WTC11 (cell line): ENCODE measurements at regions not wholly inside any gene's neighbourhood (a gene's known extent, or its start where the extent isn't known, plus 50 kb on each side); places are given as distances from the start of the nearest gene placed in this dataset.

Source experiments
- CBFB ChIP-seq: sonication (generic); formaldehyde crosslinking; IDR thresholded peaks from 2 replicates; pipeline ENCODE4 v1.8.1; 2022; ENCODE audit warnings: mild to moderate bottlenecking, low read depth, missing genetic modification reagents
- EMX1 ChIP-seq: fragments of 250-450 bp; sonication (Bioruptor Pico); IDR thresholded peaks from 2 replicates; pipeline ENCODE4 v1.8.0; 2021; ENCODE audit warnings: mild to moderate bottlenecking
- ETV6 ChIP-seq: sonication (generic); formaldehyde crosslinking; IDR thresholded peaks from 2 replicates; pipeline ENCODE4 v1.8.1; 2022; ENCODE audit warnings: mild to moderate bottlenecking, missing genetic modification reagents
- FOXK1 ChIP-seq: sonication (generic); formaldehyde crosslinking; IDR thresholded peaks from 2 replicates; pipeline ENCODE4 v1.8.0; 2022; ENCODE audit warnings: mild to moderate bottlenecking, moderate library complexity, missing genetic modification reagents
- FOXP1 ChIP-seq: sonication (generic); formaldehyde crosslinking; IDR thresholded peaks from 2 replicates; pipeline ENCODE4 v1.8.0; 2022; ENCODE audit warnings: missing genetic modification reagents, mild to moderate bottlenecking, moderate library complexity, borderline replicate concordance
- GABPB1 ChIP-seq: sonication (generic); formaldehyde crosslinking; IDR thresholded peaks from 2 replicates; pipeline ENCODE4 v1.8.1; 2023; ENCODE audit warnings: mild to moderate bottlenecking, missing genetic modification reagents
- HMGA2 ChIP-seq: fragments of 250-450 bp; sonication (Bioruptor Pico); IDR thresholded peaks from 2 replicates; pipeline ENCODE4 v1.4.0; 2021; ENCODE audit warnings: mild to moderate bottlenecking, moderate library complexity
- JAZF1 ChIP-seq: fragments of 250-450 bp; sonication (Bioruptor Pico); IDR thresholded peaks from 2 replicates; pipeline ENCODE4 v1.9.0; 2021; ENCODE audit warnings: moderate library complexity, mild to moderate bottlenecking, inconsistent platforms
- KAT7 ChIP-seq: sonication (generic); formaldehyde crosslinking; IDR thresholded peaks from 2 replicates; pipeline ENCODE4 v1.8.1; 2023; ENCODE audit warnings: missing genetic modification reagents, mild to moderate bottlenecking, borderline replicate concordance
- MXD4 ChIP-seq: fragments of 250-450 bp; sonication (Bioruptor Pico); IDR thresholded peaks from 2 replicates; pipeline ENCODE4 v1.8.0; 2021; ENCODE audit warnings: mild to moderate bottlenecking, moderate library complexity, borderline replicate concordance
- NR3C1 ChIP-seq: sonication (generic); formaldehyde crosslinking; conservative IDR thresholded peaks from 2 replicates; pipeline ENCODE4 v1.8.1; 2023; ENCODE audit warnings: low read depth, mild to moderate bottlenecking, missing genetic modification reagents
- PRRX2 ChIP-seq: fragments of 250-450 bp; sonication (Bioruptor Pico); IDR thresholded peaks from 2 replicates; pipeline ENCODE4 v1.8.0; 2021; ENCODE audit warnings: mild to moderate bottlenecking
- RELA ChIP-seq: sonication (generic); formaldehyde crosslinking; IDR thresholded peaks from 2 replicates; pipeline ENCODE4 v1.8.1; 2022; ENCODE audit warnings: missing genetic modification reagents, mild to moderate bottlenecking, borderline replicate concordance
- SMAD3 ChIP-seq: sonication (generic); formaldehyde crosslinking; IDR thresholded peaks from 2 replicates; pipeline ENCODE4 v1.8.0; 2022; ENCODE audit warnings: missing genetic modification reagents, mild to moderate bottlenecking, borderline replicate concordance
- SP1 ChIP-seq: sonication (generic); formaldehyde crosslinking; conservative IDR thresholded peaks from 2 replicates; pipeline ENCODE4 v1.8.1; 2022; ENCODE audit warnings: missing genetic modification reagents
- ZNF317 ChIP-seq: sonication (generic); formaldehyde crosslinking; IDR thresholded peaks from 2 replicates; pipeline ENCODE4 v1.8.1; 2023; ENCODE audit warnings: low read depth, mild to moderate bottlenecking, moderate library complexity, missing genetic modification reagents, borderline replicate concordance
- ZNF416 ChIP-seq: fragments of 250-450 bp; sonication (Bioruptor Pico); IDR thresholded peaks from 2 replicates; pipeline ENCODE4 v1.9.0; 2021; ENCODE audit warnings: mild to moderate bottlenecking, inconsistent platforms
- TF ChIP-seq, protein P1 (sequence below): sonication (generic); formaldehyde crosslinking; IDR thresholded peaks from 2 replicates; pipeline ENCODE4 v1.8.1; 2022; ENCODE audit warnings: mild to moderate bottlenecking, missing genetic modification reagents, moderate library complexity, borderline replicate concordance
- TF ChIP-seq, protein P2 (sequence below): fragments of 250-450 bp; sonication (Bioruptor Pico); conservative IDR thresholded peaks from 2 replicates; pipeline ENCODE4 v1.9.0; 2021; ENCODE audit warnings: mild to moderate bottlenecking
- TF ChIP-seq, protein P3 (sequence below): fragments of 250-450 bp; sonication (Bioruptor Pico); IDR thresholded peaks from 2 replicates; pipeline ENCODE4 v1.9.0; 2021; ENCODE audit warnings: mild to moderate bottlenecking
- TF ChIP-seq, protein P4 (sequence below): sonication (generic); formaldehyde crosslinking; IDR thresholded peaks from 2 replicates; pipeline ENCODE4 v1.8.0; 2023; ENCODE audit warnings: mild to moderate bottlenecking, missing genetic modification reagents
- TF ChIP-seq, protein P5 (sequence below): sonication (generic); formaldehyde crosslinking; IDR thresholded peaks from 2 replicates; pipeline ENCODE4 v1.8.0; 2022; ENCODE audit warnings: mild to moderate bottlenecking, missing genetic modification reagents
- TF ChIP-seq, protein P6 (sequence below): sonication (generic); formaldehyde crosslinking; IDR thresholded peaks from 2 replicates; pipeline ENCODE4 v1.8.0; 2023; ENCODE audit warnings: missing genetic modification reagents
- TF ChIP-seq, protein P7 (sequence below): sonication (generic); formaldehyde crosslinking; IDR thresholded peaks from 2 replicates; pipeline ENCODE4 v1.8.1; 2023; ENCODE audit warnings: mild to moderate bottlenecking, missing genetic modification reagents, borderline replicate concordance

DNA sequence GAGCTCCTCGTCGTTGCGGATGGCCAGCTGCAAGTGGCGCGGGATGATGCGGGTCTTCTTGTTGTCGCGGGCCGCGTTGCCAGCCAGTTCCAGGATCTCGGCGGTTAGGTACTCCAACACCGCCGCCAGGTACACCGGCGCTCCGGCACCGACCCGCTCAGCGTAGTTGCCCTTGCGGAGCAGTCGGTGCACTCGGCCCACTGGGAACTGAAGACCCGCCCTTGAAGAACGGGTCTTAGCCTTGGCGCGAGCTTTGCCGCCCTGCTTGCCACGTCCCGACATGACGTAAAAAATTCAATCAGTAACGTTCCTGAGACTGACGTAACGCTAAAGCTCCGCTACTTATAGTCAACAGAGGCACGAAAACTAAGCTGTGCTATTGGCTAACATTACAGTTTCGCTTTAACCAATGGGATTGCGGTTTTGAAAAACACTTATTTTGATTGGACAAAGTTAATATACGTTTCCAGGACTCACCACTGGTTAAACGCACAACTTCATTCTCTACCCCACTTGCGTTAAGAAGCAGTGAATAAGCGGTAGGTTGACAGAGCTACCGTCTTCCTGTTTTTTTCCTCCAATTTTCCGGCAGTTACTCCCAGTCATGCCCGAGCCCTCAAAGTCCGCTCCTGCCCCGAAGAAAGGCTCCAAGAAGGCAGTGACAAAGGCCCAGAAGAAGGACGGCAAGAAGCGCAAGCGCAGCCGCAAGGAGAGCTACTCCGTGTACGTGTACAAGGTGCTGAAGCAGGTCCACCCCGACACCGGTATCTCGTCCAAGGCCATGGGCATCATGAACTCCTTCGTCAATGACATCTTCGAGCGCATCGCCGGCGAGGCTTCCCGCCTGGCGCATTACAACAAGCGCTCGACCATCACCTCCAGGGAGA, 73.9 kb downstream of the OR2B2 start (continued):
- TF ChIP-seq, protein P1, sequence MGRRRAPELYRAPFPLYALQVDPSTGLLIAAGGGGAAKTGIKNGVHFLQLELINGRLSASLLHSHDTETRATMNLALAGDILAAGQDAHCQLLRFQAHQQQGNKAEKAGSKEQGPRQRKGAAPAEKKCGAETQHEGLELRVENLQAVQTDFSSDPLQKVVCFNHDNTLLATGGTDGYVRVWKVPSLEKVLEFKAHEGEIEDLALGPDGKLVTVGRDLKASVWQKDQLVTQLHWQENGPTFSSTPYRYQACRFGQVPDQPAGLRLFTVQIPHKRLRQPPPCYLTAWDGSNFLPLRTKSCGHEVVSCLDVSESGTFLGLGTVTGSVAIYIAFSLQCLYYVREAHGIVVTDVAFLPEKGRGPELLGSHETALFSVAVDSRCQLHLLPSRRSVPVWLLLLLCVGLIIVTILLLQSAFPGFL: no peak
- TF ChIP-seq SMAD3 (no peak), ZNF416 (CRISPR knock-in tag) (peak; percentile 36; the same call in 1 of the 2 replicates), CBFB (CRISPR knock-in tag) (no peak), FOXP1 (CRISPR knock-in tag) (peak; percentile 95), ZNF317 (CRISPR knock-in tag) (no peak), FOXK1 (peak; percentile 82; the same call in 1 of the 2 replicates), NR3C1 (CRISPR knock-in tag) (no peak), GABPB1 (CRISPR knock-in tag) (peak; percentile 95), EMX1 (CRISPR knock-in tag) (no peak), JAZF1 (CRISPR knock-in tag) (no peak), SP1 (CRISPR knock-in tag) (no peak), ETV6 (peak; percentile 76; the same call in 1 of the 2 replicates), KAT7 (CRISPR knock-in tag) (0 out of 2 replicates have a peak, but pooled peaks have one; percentile 35), MXD4 (CRISPR knock-in tag) (no peak), RELA (CRISPR knock-in tag) (no peak), HMGA2 (no peak), PRRX2 (CRISPR knock-in tag) (0 out of 2 replicates have a peak, but pooled peaks have one; percentile 24)
- TF ChIP-seq, protein P2, sequence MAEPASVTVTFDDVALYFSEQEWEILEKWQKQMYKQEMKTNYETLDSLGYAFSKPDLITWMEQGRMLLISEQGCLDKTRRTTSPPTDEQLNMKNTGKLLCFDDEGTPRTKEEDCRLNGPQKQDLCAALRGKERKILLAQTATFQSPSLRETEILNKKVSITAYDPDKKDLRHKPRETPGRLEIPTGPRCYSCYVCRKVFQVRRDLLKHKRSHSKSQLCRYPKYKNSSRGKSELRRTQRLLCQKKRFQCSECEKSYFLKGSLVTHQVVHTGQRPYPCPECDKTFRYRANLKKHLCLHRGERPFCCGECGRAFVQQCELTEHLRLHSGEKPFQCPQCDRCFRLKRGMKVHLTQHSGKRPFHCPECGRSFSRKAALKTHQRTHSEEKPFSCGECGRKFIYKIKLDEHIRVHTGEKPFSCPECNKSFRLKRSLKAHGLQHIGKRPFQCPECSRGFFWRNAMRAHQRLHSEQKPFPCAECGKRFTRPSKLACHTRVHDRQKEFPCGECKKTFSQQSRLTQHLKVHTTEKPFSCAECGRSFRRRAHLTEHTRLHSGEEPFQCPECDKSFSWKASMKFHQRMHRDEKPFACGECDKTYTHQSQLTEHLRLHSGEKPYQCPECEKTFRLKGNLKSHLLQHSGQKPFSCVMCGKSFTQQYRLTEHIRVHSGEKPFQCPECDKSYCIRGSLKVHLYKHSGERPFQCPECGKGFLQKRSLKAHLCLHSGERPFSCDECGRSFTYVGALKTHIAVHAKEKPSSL (CRISPR knock-in tag): 0 out of 2 replicates have a peak, but pooled peaks have one; percentile 35
- TF ChIP-seq, protein P3, sequence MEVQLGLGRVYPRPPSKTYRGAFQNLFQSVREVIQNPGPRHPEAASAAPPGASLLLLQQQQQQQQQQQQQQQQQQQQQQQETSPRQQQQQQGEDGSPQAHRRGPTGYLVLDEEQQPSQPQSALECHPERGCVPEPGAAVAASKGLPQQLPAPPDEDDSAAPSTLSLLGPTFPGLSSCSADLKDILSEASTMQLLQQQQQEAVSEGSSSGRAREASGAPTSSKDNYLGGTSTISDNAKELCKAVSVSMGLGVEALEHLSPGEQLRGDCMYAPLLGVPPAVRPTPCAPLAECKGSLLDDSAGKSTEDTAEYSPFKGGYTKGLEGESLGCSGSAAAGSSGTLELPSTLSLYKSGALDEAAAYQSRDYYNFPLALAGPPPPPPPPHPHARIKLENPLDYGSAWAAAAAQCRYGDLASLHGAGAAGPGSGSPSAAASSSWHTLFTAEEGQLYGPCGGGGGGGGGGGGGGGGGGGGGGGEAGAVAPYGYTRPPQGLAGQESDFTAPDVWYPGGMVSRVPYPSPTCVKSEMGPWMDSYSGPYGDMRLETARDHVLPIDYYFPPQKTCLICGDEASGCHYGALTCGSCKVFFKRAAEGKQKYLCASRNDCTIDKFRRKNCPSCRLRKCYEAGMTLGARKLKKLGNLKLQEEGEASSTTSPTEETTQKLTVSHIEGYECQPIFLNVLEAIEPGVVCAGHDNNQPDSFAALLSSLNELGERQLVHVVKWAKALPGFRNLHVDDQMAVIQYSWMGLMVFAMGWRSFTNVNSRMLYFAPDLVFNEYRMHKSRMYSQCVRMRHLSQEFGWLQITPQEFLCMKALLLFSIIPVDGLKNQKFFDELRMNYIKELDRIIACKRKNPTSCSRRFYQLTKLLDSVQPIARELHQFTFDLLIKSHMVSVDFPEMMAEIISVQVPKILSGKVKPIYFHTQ: peak; percentile 79; the same call in 1 of the 2 replicates
- TF ChIP-seq, protein P4, sequence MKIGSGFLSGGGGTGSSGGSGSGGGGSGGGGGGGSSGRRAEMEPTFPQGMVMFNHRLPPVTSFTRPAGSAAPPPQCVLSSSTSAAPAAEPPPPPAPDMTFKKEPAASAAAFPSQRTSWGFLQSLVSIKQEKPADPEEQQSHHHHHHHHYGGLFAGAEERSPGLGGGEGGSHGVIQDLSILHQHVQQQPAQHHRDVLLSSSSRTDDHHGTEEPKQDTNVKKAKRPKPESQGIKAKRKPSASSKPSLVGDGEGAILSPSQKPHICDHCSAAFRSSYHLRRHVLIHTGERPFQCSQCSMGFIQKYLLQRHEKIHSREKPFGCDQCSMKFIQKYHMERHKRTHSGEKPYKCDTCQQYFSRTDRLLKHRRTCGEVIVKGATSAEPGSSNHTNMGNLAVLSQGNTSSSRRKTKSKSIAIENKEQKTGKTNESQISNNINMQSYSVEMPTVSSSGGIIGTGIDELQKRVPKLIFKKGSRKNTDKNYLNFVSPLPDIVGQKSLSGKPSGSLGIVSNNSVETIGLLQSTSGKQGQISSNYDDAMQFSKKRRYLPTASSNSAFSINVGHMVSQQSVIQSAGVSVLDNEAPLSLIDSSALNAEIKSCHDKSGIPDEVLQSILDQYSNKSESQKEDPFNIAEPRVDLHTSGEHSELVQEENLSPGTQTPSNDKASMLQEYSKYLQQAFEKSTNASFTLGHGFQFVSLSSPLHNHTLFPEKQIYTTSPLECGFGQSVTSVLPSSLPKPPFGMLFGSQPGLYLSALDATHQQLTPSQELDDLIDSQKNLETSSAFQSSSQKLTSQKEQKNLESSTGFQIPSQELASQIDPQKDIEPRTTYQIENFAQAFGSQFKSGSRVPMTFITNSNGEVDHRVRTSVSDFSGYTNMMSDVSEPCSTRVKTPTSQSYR (CRISPR knock-in tag): no peak
- TF ChIP-seq, protein P5, sequence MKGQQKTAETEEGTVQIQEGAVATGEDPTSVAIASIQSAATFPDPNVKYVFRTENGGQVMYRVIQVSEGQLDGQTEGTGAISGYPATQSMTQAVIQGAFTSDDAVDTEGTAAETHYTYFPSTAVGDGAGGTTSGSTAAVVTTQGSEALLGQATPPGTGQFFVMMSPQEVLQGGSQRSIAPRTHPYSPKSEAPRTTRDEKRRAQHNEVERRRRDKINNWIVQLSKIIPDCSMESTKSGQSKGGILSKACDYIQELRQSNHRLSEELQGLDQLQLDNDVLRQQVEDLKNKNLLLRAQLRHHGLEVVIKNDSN (CRISPR knock-in tag): peak; percentile 40; the same call in 1 of the 2 replicates
- TF ChIP-seq, protein P6, sequence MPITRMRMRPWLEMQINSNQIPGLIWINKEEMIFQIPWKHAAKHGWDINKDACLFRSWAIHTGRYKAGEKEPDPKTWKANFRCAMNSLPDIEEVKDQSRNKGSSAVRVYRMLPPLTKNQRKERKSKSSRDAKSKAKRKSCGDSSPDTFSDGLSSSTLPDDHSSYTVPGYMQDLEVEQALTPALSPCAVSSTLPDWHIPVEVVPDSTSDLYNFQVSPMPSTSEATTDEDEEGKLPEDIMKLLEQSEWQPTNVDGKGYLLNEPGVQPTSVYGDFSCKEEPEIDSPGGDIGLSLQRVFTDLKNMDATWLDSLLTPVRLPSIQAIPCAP (CRISPR knock-in tag): peak; percentile 65
- TF ChIP-seq, protein P7, sequence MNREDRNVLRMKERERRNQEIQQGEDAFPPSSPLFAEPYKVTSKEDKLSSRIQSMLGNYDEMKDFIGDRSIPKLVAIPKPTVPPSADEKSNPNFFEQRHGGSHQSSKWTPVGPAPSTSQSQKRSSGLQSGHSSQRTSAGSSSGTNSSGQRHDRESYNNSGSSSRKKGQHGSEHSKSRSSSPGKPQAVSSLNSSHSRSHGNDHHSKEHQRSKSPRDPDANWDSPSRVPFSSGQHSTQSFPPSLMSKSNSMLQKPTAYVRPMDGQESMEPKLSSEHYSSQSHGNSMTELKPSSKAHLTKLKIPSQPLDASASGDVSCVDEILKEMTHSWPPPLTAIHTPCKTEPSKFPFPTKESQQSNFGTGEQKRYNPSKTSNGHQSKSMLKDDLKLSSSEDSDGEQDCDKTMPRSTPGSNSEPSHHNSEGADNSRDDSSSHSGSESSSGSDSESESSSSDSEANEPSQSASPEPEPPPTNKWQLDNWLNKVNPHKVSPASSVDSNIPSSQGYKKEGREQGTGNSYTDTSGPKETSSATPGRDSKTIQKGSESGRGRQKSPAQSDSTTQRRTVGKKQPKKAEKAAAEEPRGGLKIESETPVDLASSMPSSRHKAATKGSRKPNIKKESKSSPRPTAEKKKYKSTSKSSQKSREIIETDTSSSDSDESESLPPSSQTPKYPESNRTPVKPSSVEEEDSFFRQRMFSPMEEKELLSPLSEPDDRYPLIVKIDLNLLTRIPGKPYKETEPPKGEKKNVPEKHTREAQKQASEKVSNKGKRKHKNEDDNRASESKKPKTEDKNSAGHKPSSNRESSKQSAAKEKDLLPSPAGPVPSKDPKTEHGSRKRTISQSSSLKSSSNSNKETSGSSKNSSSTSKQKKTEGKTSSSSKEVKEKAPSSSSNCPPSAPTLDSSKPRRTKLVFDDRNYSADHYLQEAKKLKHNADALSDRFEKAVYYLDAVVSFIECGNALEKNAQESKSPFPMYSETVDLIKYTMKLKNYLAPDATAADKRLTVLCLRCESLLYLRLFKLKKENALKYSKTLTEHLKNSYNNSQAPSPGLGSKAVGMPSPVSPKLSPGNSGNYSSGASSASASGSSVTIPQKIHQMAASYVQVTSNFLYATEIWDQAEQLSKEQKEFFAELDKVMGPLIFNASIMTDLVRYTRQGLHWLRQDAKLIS (CRISPR knock-in tag): peak; percentile 64; the same call in 1 of the 2 replicates
